Spleen (tissue), 7 donors: ENCODE measurements at regions not wholly inside any gene's neighbourhood (a gene's known extent, or its start where the extent isn't known, plus 50 kb on each side); places are given as distances from the start of the nearest gene placed in this dataset.

ENCODE experiments used
- CTCF ChIP-seq, 11 experiments: fragments of 200-600 bp in 7 of 11; fragments of 450-650 bp in 4 of 11; sonication (generic) in 4 of 11; IDR thresholded peaks in 8 of 11; conservative IDR thresholded peaks in 3 of 11; 1 replicate in 7 of 11; 2 replicates in 4 of 11; pipeline versions ENCODE4 v1.4.0 to v1.8.0; 2016 to 2021; ENCODE audit warnings: antibody characterized with exemption in 11 of 11, inconsistent platforms in 4 of 11, mild to moderate bottlenecking in 1 of 11
- POLR2A ChIP-seq, 3 donors: fragments of 450-650 bp; IDR thresholded peaks; one replicate each; pipeline ENCODE4 v1.5.1; 2017; ENCODE audit warnings: antibody characterized with exemption in 3 of 3, mild to moderate bottlenecking in 1 of 3
- POLR2AphosphoS5 ChIP-seq, 3 donors: sonication (generic); formaldehyde crosslinking; IDR thresholded peaks; one replicate each; pipeline ENCODE4 v1.5.1; 2017; ENCODE audit warnings: antibody characterized with exemption in 3 of 3
- donor health status: DM: no; HTN: no; CAD: no; lungs with moderate emphysema.
- donor health status: DM: no; HTN: no; CAD: no.
- donor health status: DM: no; HTN: no; CAD: no.

GRCh38 chr18:30915336-30915988 lies 127.1 kb downstream of the DSC3 start:
- TF ChIP-seq CTCF (IDR thresholded peaks at IDR 0.05 in 8 of 11, conservative IDR thresholded peaks at IDR 0.05 in 3 of 11) (no peak), POLR2AphosphoS5 (IDR thresholded peaks at IDR 0.05) (no peak), POLR2A (IDR thresholded peaks at IDR 0.05) (no peak)
